Psoas muscle (tissue), 7 donors: ENCODE measurements at regions not wholly inside any gene's neighbourhood (a gene's known extent, or its start where the extent isn't known, plus 50 kb on each side); places are given as distances from the start of the nearest gene placed in this dataset.

Experiments used
- ATAC-seq, 4 donors: fragments of 200-7000 bp; cut with Tn5 transposase; one replicate each; pipeline ENCODE4 v1.9.1; 2020; ENCODE audit warnings: moderate library complexity in 3 of 4, mild to moderate bottlenecking in 2 of 4
- DNase-seq, 2 donors: peaks; one replicate each; pipeline ENCODE4 v3.0.0-alpha.2; 2020
- H3K27ac ChIP-seq: fragments of 200-600 bp; one replicate; pipeline ENCODE4 v1.8.0; 2022
- H3K27me3 ChIP-seq, 3 donors: fragments of 200-600 bp in 1 of 3; one replicate each; pipeline versions ENCODE4 v1.6.1 to v1.8.0; 2013 to 2022; ENCODE audit warnings: low read length in 2 of 3, mild to moderate bottlenecking in 2 of 3, moderate library complexity in 1 of 3; ENCODE audit not compliant: insufficient read depth in 3 of 3
- H3K36me3 ChIP-seq, 2 donors: fragments of 200-600 bp in 1 of 2; one replicate each; pipeline versions ENCODE4 v1.6.1 to v1.8.0; 2013 to 2022; ENCODE audit warnings: low read depth in 1 of 2, mild to moderate bottlenecking in 1 of 2, moderate library complexity in 1 of 2; ENCODE audit not compliant: insufficient read depth in 1 of 2
- H3K4me1 ChIP-seq: fragments of 200-600 bp; one replicate; pipeline ENCODE4 v1.8.0; 2022
- H3K4me3 ChIP-seq: fragments of 200-600 bp; one replicate; pipeline ENCODE4 v1.8.0; 2022; ENCODE audit warnings: mild to moderate bottlenecking
- H3K9me3 ChIP-seq: fragments of 200-600 bp; one replicate; pipeline ENCODE4 v1.8.0; 2022
- WGBS, 3 donors: extraction: QIAGEN DNeasy Blood & Tissue Kit; methylation state at CpG; one replicate each; pipeline versions ENCODE4 v1.1.6 to v1.1.7; 2013; 5-methylcytosine and 5-hydroxymethylcytosine counted together
- intact Hi-C, 2 donors: fragments of 100-400 bp; cut with DNase I; formaldehyde crosslinking; loops; one replicate each; pipeline versions ENCODE4 v1.11.0 to v1.14.2; 2022
- TF ChIP-seq, protein P1 (sequence below): fragments of 200-600 bp; IDR thresholded peaks from one replicate; pipeline ENCODE4 v1.8.0; 2022; ENCODE audit warnings: antibody characterized with exemption
- donor health status: healthy with polysubstance abuse.
- donor health status: DM: no; HTN: no; CAD: no; lungs with moderate emphysema.
- donor health status: Bipolar disorder and iron deficiency.
- donor health status: healthy.
- donor health status: DM: yes; HTN: yes; CAD: no.
- donor health status: DM: no; HTN: no; CAD: no.
- donor health status: DM: yes; HTN: yes; CAD: no.

- TF ChIP-seq, protein P1, sequence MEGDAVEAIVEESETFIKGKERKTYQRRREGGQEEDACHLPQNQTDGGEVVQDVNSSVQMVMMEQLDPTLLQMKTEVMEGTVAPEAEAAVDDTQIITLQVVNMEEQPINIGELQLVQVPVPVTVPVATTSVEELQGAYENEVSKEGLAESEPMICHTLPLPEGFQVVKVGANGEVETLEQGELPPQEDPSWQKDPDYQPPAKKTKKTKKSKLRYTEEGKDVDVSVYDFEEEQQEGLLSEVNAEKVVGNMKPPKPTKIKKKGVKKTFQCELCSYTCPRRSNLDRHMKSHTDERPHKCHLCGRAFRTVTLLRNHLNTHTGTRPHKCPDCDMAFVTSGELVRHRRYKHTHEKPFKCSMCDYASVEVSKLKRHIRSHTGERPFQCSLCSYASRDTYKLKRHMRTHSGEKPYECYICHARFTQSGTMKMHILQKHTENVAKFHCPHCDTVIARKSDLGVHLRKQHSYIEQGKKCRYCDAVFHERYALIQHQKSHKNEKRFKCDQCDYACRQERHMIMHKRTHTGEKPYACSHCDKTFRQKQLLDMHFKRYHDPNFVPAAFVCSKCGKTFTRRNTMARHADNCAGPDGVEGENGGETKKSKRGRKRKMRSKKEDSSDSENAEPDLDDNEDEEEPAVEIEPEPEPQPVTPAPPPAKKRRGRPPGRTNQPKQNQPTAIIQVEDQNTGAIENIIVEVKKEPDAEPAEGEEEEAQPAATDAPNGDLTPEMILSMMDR = no peak
- H3K27me3 ChIP-seq = no peaks in the 10 kb centered on the region
- H3K4me1 ChIP-seq = no peaks in the 10 kb centered on the region
- 82 to 85% (median 84%) methylated on average over 3 of the region's 3 CpGs for WGBS, 3 donors
- H3K9me3 ChIP-seq = no peaks in the 10 kb centered on the region
- no peak for DNase-seq
- no peak for ATAC-seq
- H3K27ac ChIP-seq = no peak overlapping the region
- intact Hi-C loops = no loop called here
- H3K36me3 ChIP-seq = no peaks in the 10 kb centered on the region
- no peak overlapping the region for H3K4me3 ChIP-seq
Observed at GRCh38 chr13:67859904-67860303, 629.8 kb upstream of the PCDH9 start.

DNA sequence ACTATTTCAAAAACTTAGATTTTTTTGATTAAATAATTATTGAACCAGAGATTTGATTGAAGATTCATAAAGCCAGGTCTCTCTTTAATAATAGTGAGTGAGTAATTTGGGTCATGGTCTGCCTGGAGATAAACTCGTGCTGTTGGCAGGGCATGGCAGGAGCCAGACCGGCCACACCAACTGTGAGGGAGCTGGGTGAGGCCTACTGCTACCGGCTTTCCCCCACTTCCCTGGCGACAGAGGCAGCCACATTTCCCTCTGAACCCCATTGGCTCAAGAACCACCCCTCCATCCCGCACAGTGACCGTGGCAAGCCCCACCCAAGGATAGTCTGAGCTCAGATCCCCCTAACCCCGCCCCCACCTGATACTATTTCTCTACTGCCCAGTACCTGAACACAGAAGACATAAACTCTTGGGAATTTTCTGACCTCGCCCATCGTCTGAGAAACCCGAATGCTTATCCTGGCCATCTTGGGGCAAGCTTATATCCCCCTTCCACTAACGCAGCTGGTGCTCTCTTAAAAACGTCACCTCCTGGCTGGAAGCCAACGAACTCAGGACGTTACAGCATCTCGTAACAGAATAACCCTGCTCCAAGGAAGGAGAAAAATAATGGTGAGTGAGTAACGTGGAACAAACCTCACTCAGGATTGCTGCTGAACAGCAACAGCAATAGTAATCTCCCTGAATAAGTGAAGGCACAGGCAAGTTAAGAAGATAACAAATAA, 627.6 kb upstream of the PCDH9 start:
- DNase-seq (no peak), ATAC-seq (no peak)
- WGBS, 3 donors = 68 to 72% (median 72%) methylated on average over 16 of the region's 16 CpGs
- TF ChIP-seq, protein P1 = no peak
- no peaks in the 10 kb centered on the region for H3K4me1 ChIP-seq
- H3K4me3 ChIP-seq = no peak overlapping the region
- H3K9me3 ChIP-seq = no peaks in the 10 kb centered on the region
- H3K36me3 ChIP-seq = no peaks in the 10 kb centered on the region
- no peak overlapping the region for H3K27ac ChIP-seq
- intact Hi-C loops = no loop called here
- no peaks in the 10 kb centered on the region for H3K27me3 ChIP-seq

GRCh38 chr13:67856955-67857354, 626.8 kb upstream of the PCDH9 start:
- Histone ChIP-seq H3K9me3 (no peaks in the 10 kb centered on the region), H3K36me3 (no peaks in the 10 kb centered on the region), H3K27ac (no peak overlapping the region), H3K4me3 (no peak overlapping the region), H3K4me1 (no peaks in the 10 kb centered on the region), H3K27me3 (no peaks in the 10 kb centered on the region)
- no peak for DNase-seq
- no peak for ATAC-seq
- intact Hi-C loops = no loop called here
- TF ChIP-seq, protein P1 = no peak

DNA sequence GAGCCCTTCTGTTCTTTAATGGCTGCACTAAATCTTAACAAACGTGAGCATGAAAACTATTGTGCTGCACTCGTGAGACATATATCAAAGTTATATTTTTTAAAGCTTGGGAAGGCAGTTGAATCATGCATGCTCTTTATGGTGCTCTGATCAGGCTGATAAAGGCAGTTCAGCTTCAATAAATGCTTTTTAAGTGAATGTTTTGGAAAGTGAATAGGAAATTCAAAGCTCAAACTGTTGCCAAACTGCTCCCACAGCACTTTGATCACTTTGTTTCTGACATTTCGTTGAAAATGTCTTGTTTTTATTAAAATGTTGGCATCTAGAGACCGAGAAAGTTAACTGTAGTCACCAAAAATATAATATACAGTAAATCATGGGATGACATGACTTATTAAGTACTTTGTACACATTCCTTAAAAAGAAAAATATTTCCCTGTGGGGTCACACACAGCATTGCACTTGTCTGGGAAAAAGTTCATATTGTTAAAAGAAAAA, 625.7 kb upstream of the PCDH9 start:
- H3K4me1 ChIP-seq = no peaks in the 10 kb centered on the region
- H3K4me3 ChIP-seq = no peak overlapping the region
- 12 to 13% (median 12%) methylated on average over 4 of the region's 4 CpGs for WGBS, 3 donors
- no peaks in the 10 kb centered on the region for H3K36me3 ChIP-seq
- no peaks in the 10 kb centered on the region for H3K27me3 ChIP-seq
- intact Hi-C loops = no loop called here
- no peaks in the 10 kb centered on the region for H3K9me3 ChIP-seq
- DNase-seq = no peak
- TF ChIP-seq, protein P1 = no peak
- ATAC-seq = no peak
- no peak overlapping the region for H3K27ac ChIP-seq

DNA sequence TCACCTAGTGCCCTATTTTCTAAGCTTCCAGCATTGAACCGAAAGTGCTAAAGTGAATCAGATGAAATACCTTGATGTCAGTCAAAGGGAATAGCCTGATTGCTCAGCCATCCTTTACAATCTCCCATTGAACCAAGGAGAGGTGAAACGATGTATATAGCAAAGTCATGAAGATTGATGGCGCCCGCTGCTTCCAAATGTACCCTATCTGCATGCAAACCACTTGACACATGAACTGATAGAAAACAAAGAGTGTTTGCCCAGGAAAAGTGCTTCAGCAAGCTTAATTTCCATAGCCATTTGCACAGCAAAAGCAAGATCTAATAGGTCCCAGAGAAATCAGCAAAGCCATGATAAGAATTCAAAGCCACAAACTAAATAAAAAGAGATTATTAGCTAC, 624.9 kb upstream of the PCDH9 start:
- WGBS, 3 donors = 73 to 79% (median 76%) methylated on average over 4 of the region's 4 CpGs
- TF ChIP-seq, protein P1 = no peak
- H3K4me1 ChIP-seq = no peaks in the 10 kb centered on the region
- no peaks in the 10 kb centered on the region for H3K36me3 ChIP-seq
- no peak overlapping the region for H3K27ac ChIP-seq
- H3K9me3 ChIP-seq = no peaks in the 10 kb centered on the region
- ATAC-seq (no peak), DNase-seq (no peak)
- no peak overlapping the region for H3K4me3 ChIP-seq
- no peaks in the 10 kb centered on the region for H3K27me3 ChIP-seq
- intact Hi-C loops = no loop called here
